ENCODE measurements at regions not wholly inside any gene's neighbourhood (a gene's known extent, or its start where the extent isn't known, plus 50 kb on each side); places are given as distances from the start of the nearest gene placed in this dataset.

GRCh38 chr12:19746471-19746870 is 307.2 kb downstream of the AEBP2 start:
- no peak for DNase-seq
- H3K36me3 ChIP-seq (replicated peaks in 1 of 2; ENCODE audit: control extremely low read depth in 1 of 2, control insufficient read depth in 1 of 2, extremely low read depth in 1 of 2, insufficient read depth in 2 of 2, low read length in 1 of 2): no peaks in the 10 kb centered on the region
- Mint-ChIP-seq H3K27me3 (no peaks in the 10 kb centered on the region), H3K4me3 (no peak overlapping the region), H3K4me1 (no peaks in the 10 kb centered on the region), H3K27ac (no peak overlapping the region), H3K9me3 (ENCODE audit: insufficient read depth) (peaks cover 10% of the 10 kb centered on the region)
- no CpG with 5 or more reads among the region's 4 CpGs for WGBS (ENCODE audit: insufficient coverage)
- no peaks in the 10 kb centered on the region for H4K20me1 ChIP-seq (ENCODE audit: control insufficient read depth, insufficient read depth, low read length, poor library complexity, severe bottlenecking)
- ATAC-seq (ENCODE audit: low read depth): no peak
- H3K4me3 ChIP-seq (ENCODE audit: control extremely low read depth in 1 of 5, extremely low read depth in 1 of 5, insufficient read depth in 1 of 5, low read depth in 2 of 5, low read length in 4 of 5): no peak overlapping the region
- no peaks in the 10 kb centered on the region for H3K27me3 ChIP-seq (replicated peaks in 1 of 4; ENCODE audit: control extremely low read depth in 1 of 4, control insufficient read depth in 3 of 4, insufficient read depth in 4 of 4, low read length in 3 of 4)
- H3K4me1 ChIP-seq (ENCODE audit: control insufficient read depth in 2 of 2, insufficient read depth in 2 of 2, low read length in 2 of 2): no peaks in the 10 kb centered on the region
- intact Hi-C loops (cut with micrococcal nuclease): no loop called here
- POLR2A ChIA-PET: no interaction called here
- H3K9ac ChIP-seq (ENCODE audit: low read length): no peak overlapping the region
- H3K9me3 ChIP-seq (ENCODE audit: control extremely low read depth in 1 of 3, control insufficient read depth in 2 of 3, insufficient read depth in 1 of 3, low read length in 2 of 3): peaks cover 0 to 1% (median 0%) of the 10 kb centered on the region in 3 donors
- CTCF ChIA-PET: no interaction called here
- H2AFZ ChIP-seq (ENCODE audit: insufficient read depth, low read depth, low read length, poor library complexity, severe bottlenecking): no peak overlapping the region
- no peaks in the 10 kb centered on the region for H3K79me2 ChIP-seq (ENCODE audit: control insufficient read depth, insufficient read depth, low read length)
- no peak for TF ChIP-seq EZH2 (IDR thresholded peaks at IDR 0.05; ENCODE audit: borderline replicate concordance, insufficient read depth, low read depth, low read length, poor library complexity, severe bottlenecking)
- no peak for TF ChIP-seq CTCF (IDR thresholded peaks at IDR 0.05)
- H3K4me2 ChIP-seq (replicated peaks; ENCODE audit: low read depth, low read length, poor library complexity, severe bottlenecking): no peak overlapping the region
- H3K27ac ChIP-seq (ENCODE audit: low read length in 2 of 2): no peak overlapping the region

GRCh38 chr12:19749906-19750574 is 310.7 kb downstream of the AEBP2 start:
- Histone ChIP-seq H3K4me3 (ENCODE audit: control extremely low read depth in 1 of 5, extremely low read depth in 1 of 5, insufficient read depth in 1 of 5, low read depth in 2 of 5, low read length in 4 of 5) (no peak overlapping the region), H3K9me3 (ENCODE audit: control extremely low read depth in 1 of 3, control insufficient read depth in 2 of 3, insufficient read depth in 1 of 3, low read length in 2 of 3) (peaks cover 2 to 8% (median 4%) of the 10 kb centered on the region in 3 donors), H3K27me3 (replicated peaks in 1 of 4; ENCODE audit: control extremely low read depth in 1 of 4, control insufficient read depth in 3 of 4, insufficient read depth in 4 of 4, low read length in 3 of 4) (no peaks in the 10 kb centered on the region), H3K79me2 (ENCODE audit: control insufficient read depth, insufficient read depth, low read length) (no peaks in the 10 kb centered on the region), H2AFZ (ENCODE audit: insufficient read depth, low read depth, low read length, poor library complexity, severe bottlenecking) (no peak overlapping the region), H3K27ac (ENCODE audit: low read length in 2 of 2) (no peak overlapping the region), H3K4me1 (ENCODE audit: control insufficient read depth in 2 of 2, insufficient read depth in 2 of 2, low read length in 2 of 2) (no peaks in the 10 kb centered on the region), H3K36me3 (replicated peaks in 1 of 2; ENCODE audit: control extremely low read depth in 1 of 2, control insufficient read depth in 1 of 2, extremely low read depth in 1 of 2, insufficient read depth in 2 of 2, low read length in 1 of 2) (no peaks in the 10 kb centered on the region), H3K4me2 (replicated peaks; ENCODE audit: low read depth, low read length, poor library complexity, severe bottlenecking) (no peak overlapping the region), H4K20me1 (ENCODE audit: control insufficient read depth, insufficient read depth, low read length, poor library complexity, severe bottlenecking) (no peaks in the 10 kb centered on the region), H3K9ac (ENCODE audit: low read length) (no peak overlapping the region)
- Mint-ChIP-seq H3K27me3 (no peaks in the 10 kb centered on the region), H3K4me1 (no peaks in the 10 kb centered on the region), H3K4me3 (no peak overlapping the region), H3K9me3 (ENCODE audit: insufficient read depth) (peaks cover 17% of the 10 kb centered on the region), H3K27ac (no peak overlapping the region)
- ATAC-seq (ENCODE audit: low read depth): no peak
- CTCF ChIA-PET: no interaction called here
- TF ChIP-seq CTCF (IDR thresholded peaks at IDR 0.05) (no peak), EZH2 (IDR thresholded peaks at IDR 0.05; ENCODE audit: borderline replicate concordance, insufficient read depth, low read depth, low read length, poor library complexity, severe bottlenecking) (no peak)
- POLR2A ChIA-PET: no interaction called here
- intact Hi-C loops (cut with micrococcal nuclease): no loop called here
- WGBS (ENCODE audit: insufficient coverage): no CpG with 5 or more reads among the region's 7 CpGs
- no peak for DNase-seq

Measured in B cell (primary cell).